Adrenal gland (tissue), 5 donors: ENCODE measurements at regions not wholly inside any gene's neighbourhood (a gene's known extent, or its start where the extent isn't known, plus 50 kb on each side); places are given as distances from the start of the nearest gene placed in this dataset.

ENCODE experiments used
- CTCF ChIP-seq, 6 experiments: fragments of 450-650 bp in 4 of 6; fragments of 200-600 bp in 2 of 6; sonication (generic) in 1 of 6; IDR thresholded peaks; 1 replicate in 5 of 6; 2 replicates in 1 of 6; pipeline versions ENCODE4 v1.5.1 to v1.8.0; 2016 to 2021; ENCODE audit warnings: antibody characterized with exemption in 6 of 6, mild to moderate bottlenecking in 2 of 6, moderate library complexity in 1 of 6
- POLR2A ChIP-seq, 2 donors: fragments of 450-650 bp; IDR thresholded peaks; one replicate each; pipeline ENCODE4 v1.6.1; 2017; ENCODE audit warnings: antibody characterized with exemption in 2 of 2, mild to moderate bottlenecking in 2 of 2, moderate library complexity in 1 of 2
- donor health status: DM: no; HTN: no; CAD: no.

- TF ChIP-seq CTCF (IDR thresholded peaks at IDR 0.05) (no peak), POLR2A (IDR thresholded peaks at IDR 0.05) (no peak)
Measured at GRCh38 chr5:96150007-96150406, 188.4 kb upstream of the ELL2 start.
